GM12892 (cell line): ENCODE measurements at regions not wholly inside any gene's neighbourhood (a gene's known extent, or its start where the extent isn't known, plus 50 kb on each side); places are given as distances from the start of the nearest gene placed in this dataset.

ENCODE experiments used
- POLR2A ChIP-seq: IDR thresholded peaks from 2 replicates; pipeline ENCODE4 v1.6.1; 2011; ENCODE audit warnings: low read depth, low read length, control low read depth
- POLR2AphosphoS5 ChIP-seq: IDR thresholded peaks from 2 replicates; pipeline ENCODE4 v1.6.1; 2011; ENCODE audit warnings: low read depth, low read length, control low read depth
- TAF1 ChIP-seq: IDR thresholded peaks from 2 replicates; pipeline ENCODE4 v1.6.1; 2011; ENCODE audit warnings: low read depth, mild to moderate bottlenecking, control low read depth, low read length, borderline replicate concordance

- no peak for TF ChIP-seq POLR2A
- no peak for TF ChIP-seq POLR2AphosphoS5
- TF ChIP-seq TAF1: no peak
Measured at GRCh38 chr2:144826105-144826504, 306.2 kb upstream of the ZEB2 start.
